DMS153 (cell line): ENCODE measurements at regions not wholly inside any gene's neighbourhood (a gene's known extent, or its start where the extent isn't known, plus 50 kb on each side); places are given as distances from the start of the nearest gene placed in this dataset.
"Not testable (repeated sequence)": the region's sequence is repeated elsewhere in the genome, so short reads cannot be mapped to it uniquely, and the experiment has no call there.

Source experiments
- DNase-seq: peaks from one replicate; lab custom pipeline; 2025; lab: John Stamatoyannopoulos, UW

GRCh38 chr12:70008944-70009343 lies 183.9 kb downstream of the MYRFL start:
- DNase-seq, result no peak

- no peak for DNase-seq
Observed at GRCh38 chr12:70011353-70011752, 186.3 kb downstream of the MYRFL start.

GRCh38 chr12:70013016-70013415 lies 188.0 kb downstream of the MYRFL start:
- DNase-seq, result not testable (repeated sequence)

GRCh38 chr12:70028515-70028914 lies 203.5 kb downstream of the MYRFL start:
- DNase-seq, result no peak

- no peak for DNase-seq
Observed at GRCh38 chr12:70028918-70029317, 203.9 kb downstream of the MYRFL start.

GRCh38 chr12:70031046-70031445 lies 206.0 kb downstream of the MYRFL start:
- no peak for DNase-seq

- no peak for DNase-seq
Observed at GRCh38 chr12:70032076-70032475, 207.0 kb downstream of the MYRFL start.

GRCh38 chr12:70033310-70033709 lies 208.3 kb downstream of the MYRFL start:
- no peak for DNase-seq

- DNase-seq, result no peak
Observed at GRCh38 chr12:70040141-70040540, 203.1 kb upstream of the CNOT2 start.

- no peak for DNase-seq
Observed at GRCh38 chr12:70042675-70043074, 200.6 kb upstream of the CNOT2 start.

- no peak for DNase-seq
Observed at GRCh38 chr12:70043490-70044138, 199.6 kb upstream of the CNOT2 start.

GRCh38 chr12:70044167-70044566 lies 199.1 kb upstream of the CNOT2 start:
- no peak for DNase-seq

GRCh38 chr12:70045036-70045435 lies 198.2 kb upstream of the CNOT2 start:
- no peak for DNase-seq

GRCh38 chr12:70045514-70045913 lies 197.7 kb upstream of the CNOT2 start:
- no peak for DNase-seq

GRCh38 chr12:70048521-70049250 lies 194.5 kb upstream of the CNOT2 start:
- DNase-seq, result no peak

- no peak for DNase-seq
Observed at GRCh38 chr12:70049596-70050360, 193.5 kb upstream of the CNOT2 start.

- DNase-seq, result no peak
Observed at GRCh38 chr12:70052476-70052875, 190.8 kb upstream of the CNOT2 start.

- DNase-seq, result peak; percentile 7
Observed at GRCh38 chr12:70052931-70053497, 190.2 kb upstream of the CNOT2 start.

- no peak for DNase-seq
Observed at GRCh38 chr12:70059373-70059772, 183.9 kb upstream of the CNOT2 start.

- DNase-seq, result no peak
Observed at GRCh38 chr12:70060634-70061033, 182.6 kb upstream of the CNOT2 start.

- DNase-seq, result no peak
Observed at GRCh38 chr12:70068743-70069142, 174.5 kb upstream of the CNOT2 start.

GRCh38 chr12:70069221-70070105 lies 173.8 kb upstream of the CNOT2 start:
- no peak for DNase-seq
